ENCODE measurements at regions not wholly inside any gene's neighbourhood (a gene's known extent, or its start where the extent isn't known, plus 50 kb on each side); places are given as distances from the start of the nearest gene placed in this dataset.
"Not testable (repeated sequence)": the region's sequence is repeated elsewhere in the genome, so short reads cannot be mapped to it uniquely, and the experiment has no call there.

GRCh38 chr9:64130325-64130724, 1154.7 kb downstream of the FOXD4L5 start:
- H3K27me3 Mint-ChIP-seq, H3K27ac Mint-ChIP-seq, H3K36me3 Mint-ChIP-seq, H3K9me3 Mint-ChIP-seq, H3K4me1 Mint-ChIP-seq, H3K4me3 Mint-ChIP-seq, DNase-seq: not testable (repeated sequence)

GRCh38 chr9:64128572-64128971, 1156.4 kb downstream of the FOXD4L5 start:
- Mint-ChIP-seq H3K36me3 (no peaks in the 10 kb centered on the region), H3K4me1 (no peaks in the 10 kb centered on the region), H3K9me3 (no peaks in the 10 kb centered on the region), H3K4me3 (no peak overlapping the region), H3K27me3 (no peaks in the 10 kb centered on the region), H3K27ac (no peak overlapping the region)
- DNase-seq = no peak

- not testable (repeated sequence) for H3K36me3 Mint-ChIP-seq, H3K9me3 Mint-ChIP-seq, H3K4me1 Mint-ChIP-seq, H3K27me3 Mint-ChIP-seq, H3K4me3 Mint-ChIP-seq, H3K27ac Mint-ChIP-seq, DNase-seq
Measured at GRCh38 chr9:64121602-64122001, 1163.4 kb downstream of the FOXD4L5 start.

GRCh38 chr9:64117329-64117728, 1167.7 kb downstream of the FOXD4L5 start:
- H3K4me3 Mint-ChIP-seq = not testable (repeated sequence)

GRCh38 chr9:64107867-64108266, 1177.1 kb downstream of the FOXD4L5 start:
- H3K9me3 Mint-ChIP-seq, H3K27ac Mint-ChIP-seq, DNase-seq, H3K27me3 Mint-ChIP-seq, H3K4me1 Mint-ChIP-seq, H3K4me3 Mint-ChIP-seq, H3K36me3 Mint-ChIP-seq: not testable (repeated sequence)

More at GRCh38 chr9:64117329-64117728, 1167.7 kb downstream of the FOXD4L5 start:
- not testable (repeated sequence) for H3K27me3 Mint-ChIP-seq, DNase-seq, H3K27ac Mint-ChIP-seq, H3K36me3 Mint-ChIP-seq, H3K9me3 Mint-ChIP-seq, H3K4me1 Mint-ChIP-seq

- not testable (repeated sequence) for H3K9me3 Mint-ChIP-seq, H3K36me3 Mint-ChIP-seq, H3K4me3 Mint-ChIP-seq, H3K4me1 Mint-ChIP-seq, H3K27ac Mint-ChIP-seq, DNase-seq, H3K27me3 Mint-ChIP-seq
Measured at GRCh38 chr9:64107211-64107610, 1177.8 kb downstream of the FOXD4L5 start.

GRCh38 chr9:64105193-64105592, 1179.8 kb downstream of the FOXD4L5 start:
- not testable (repeated sequence) for H3K36me3 Mint-ChIP-seq, H3K27ac Mint-ChIP-seq, DNase-seq, H3K4me1 Mint-ChIP-seq, H3K9me3 Mint-ChIP-seq, H3K27me3 Mint-ChIP-seq, H3K4me3 Mint-ChIP-seq

- H3K9me3 Mint-ChIP-seq, H3K36me3 Mint-ChIP-seq, H3K4me3 Mint-ChIP-seq, DNase-seq, H3K4me1 Mint-ChIP-seq, H3K27ac Mint-ChIP-seq, H3K27me3 Mint-ChIP-seq: not testable (repeated sequence)
Measured at GRCh38 chr9:64101504-64101903, 1183.5 kb downstream of the FOXD4L5 start.

GRCh38 chr9:64100571-64101155, 1184.3 kb downstream of the FOXD4L5 start:
- not testable (repeated sequence) for H3K36me3 Mint-ChIP-seq, H3K27ac Mint-ChIP-seq, H3K4me3 Mint-ChIP-seq, DNase-seq, H3K4me1 Mint-ChIP-seq, H3K27me3 Mint-ChIP-seq, H3K9me3 Mint-ChIP-seq

GRCh38 chr9:64085998-64086397, 1199.0 kb downstream of the FOXD4L5 start:
- H3K27ac Mint-ChIP-seq = not testable (repeated sequence)

GRCh38 chr9:64071358-64072253, 1213.4 kb downstream of the FOXD4L5 start:
- not testable (repeated sequence) for H3K27me3 Mint-ChIP-seq, DNase-seq, H3K9me3 Mint-ChIP-seq, H3K36me3 Mint-ChIP-seq, H3K4me3 Mint-ChIP-seq, H3K27ac Mint-ChIP-seq, H3K4me1 Mint-ChIP-seq

More at GRCh38 chr9:64085998-64086397, 1199.0 kb downstream of the FOXD4L5 start:
- H3K9me3 Mint-ChIP-seq, H3K4me1 Mint-ChIP-seq, DNase-seq, H3K4me3 Mint-ChIP-seq, H3K36me3 Mint-ChIP-seq, H3K27me3 Mint-ChIP-seq: not testable (repeated sequence)

- H3K4me1 Mint-ChIP-seq, H3K36me3 Mint-ChIP-seq, H3K27ac Mint-ChIP-seq, H3K27me3 Mint-ChIP-seq, DNase-seq, H3K4me3 Mint-ChIP-seq, H3K9me3 Mint-ChIP-seq: not testable (repeated sequence)
Measured at GRCh38 chr9:64070611-64071357, 1214.2 kb downstream of the FOXD4L5 start.

GRCh38 chr9:64070083-64070482, 1214.9 kb downstream of the FOXD4L5 start:
- H3K27ac Mint-ChIP-seq, H3K4me3 Mint-ChIP-seq, H3K27me3 Mint-ChIP-seq, H3K4me1 Mint-ChIP-seq, H3K36me3 Mint-ChIP-seq, H3K9me3 Mint-ChIP-seq, DNase-seq: not testable (repeated sequence)

- Mint-ChIP-seq H3K36me3 (peaks cover 2% of the 10 kb centered on the region), H3K9me3 (peaks cover 5% of the 10 kb centered on the region), H3K4me1 (no peaks in the 10 kb centered on the region), H3K27me3 (no peaks in the 10 kb centered on the region), H3K27ac (no peak overlapping the region), H3K4me3 (no peak overlapping the region)
- no peak for DNase-seq
Measured at GRCh38 chr9:64066736-64067368, 1218.2 kb downstream of the FOXD4L5 start.

- no peak for DNase-seq
- H3K36me3 Mint-ChIP-seq = peaks cover 2% of the 10 kb centered on the region
Measured at GRCh38 chr9:64061013-64061627, 1223.9 kb downstream of the FOXD4L5 start.

More at GRCh38 chr9:64061013-64061627, 1223.9 kb downstream of the FOXD4L5 start:
- Mint-ChIP-seq H3K4me3 (no peak overlapping the region), H3K27me3 (no peaks in the 10 kb centered on the region), H3K27ac (no peak overlapping the region), H3K4me1 (no peaks in the 10 kb centered on the region), H3K9me3 (peaks cover 5% of the 10 kb centered on the region)
